Spleen (tissue), 11 donors: ENCODE measurements at regions not wholly inside any gene's neighbourhood (a gene's known extent, or its start where the extent isn't known, plus 50 kb on each side); places are given as distances from the start of the nearest gene placed in this dataset.

Experiments
- DNase-seq: peaks from one replicate; pipeline ENCODE4 v3.0.0-alpha.2; 2020
- H3K27ac ChIP-seq, 8 donors: fragments of 200-600 bp; sonication (generic) in 7 of 8; 1 replicate in 4 of 8; 2 replicates in 4 of 8; pipeline versions ENCODE4 v1.5.0 to v1.8.0; 2016 to 2021; ENCODE audit warnings: inconsistent platforms in 4 of 8, mild to moderate bottlenecking in 4 of 8, moderate library complexity in 1 of 8
- H3K27me3 ChIP-seq, 7 donors: fragments of 200-600 bp; sonication (generic) in 6 of 7; replicated peaks in 1 of 7; 1 replicate in 4 of 7; 2 replicates in 3 of 7; pipeline versions ENCODE4 v1.5.0 to v1.8.0; 2016 to 2021; ENCODE audit warnings: inconsistent platforms in 3 of 7, mild to moderate bottlenecking in 1 of 7
- H3K36me3 ChIP-seq, 6 donors: fragments of 200-600 bp; sonication (generic) in 5 of 6; 1 replicate in 4 of 6; 2 replicates in 2 of 6; pipeline versions ENCODE4 v1.5.0 to v1.8.0; 2016 to 2021; ENCODE audit warnings: inconsistent platforms in 2 of 6
- H3K4me1 ChIP-seq, 6 donors: fragments of 200-600 bp; sonication (generic) in 5 of 6; 1 replicate in 3 of 6; 2 replicates in 3 of 6; pipeline versions ENCODE4 v1.5.0 to v1.8.0; 2016 to 2021; ENCODE audit warnings: inconsistent platforms in 3 of 6
- H3K4me3 ChIP-seq, 8 donors: fragments of 200-600 bp; sonication (generic) in 7 of 8; 1 replicate in 4 of 8; 2 replicates in 4 of 8; pipeline versions ENCODE4 v1.5.0 to v1.8.0; 2016 to 2021; ENCODE audit warnings: inconsistent platforms in 4 of 8, mild to moderate bottlenecking in 4 of 8, moderate library complexity in 2 of 8
- H3K9me3 ChIP-seq, 8 donors: fragments of 200-600 bp; sonication (generic) in 7 of 8; 1 replicate in 4 of 8; 2 replicates in 4 of 8; pipeline versions ENCODE4 v1.5.0 to v1.8.0; 2016 to 2021; ENCODE audit warnings: inconsistent platforms in 4 of 8
- CTCF ChIP-seq, 11 experiments: fragments of 200-600 bp in 7 of 11; fragments of 450-650 bp in 4 of 11; sonication (generic) in 4 of 11; IDR thresholded peaks in 8 of 11; conservative IDR thresholded peaks in 3 of 11; 1 replicate in 7 of 11; 2 replicates in 4 of 11; pipeline versions ENCODE4 v1.4.0 to v1.8.0; 2016 to 2021; ENCODE audit warnings: antibody characterized with exemption in 11 of 11, inconsistent platforms in 4 of 11, mild to moderate bottlenecking in 1 of 11
- POLR2A ChIP-seq, 3 donors: fragments of 450-650 bp; IDR thresholded peaks; one replicate each; pipeline ENCODE4 v1.5.1; 2017; ENCODE audit warnings: antibody characterized with exemption in 3 of 3, mild to moderate bottlenecking in 1 of 3
- POLR2AphosphoS5 ChIP-seq, 3 donors: sonication (generic); formaldehyde crosslinking; IDR thresholded peaks; one replicate each; pipeline ENCODE4 v1.5.1; 2017; ENCODE audit warnings: antibody characterized with exemption in 3 of 3
- WGBS, 5 donors: extraction: QIAGEN DNeasy Blood & Tissue Kit in 3 of 5; methylation state at CpG; one replicate each; pipeline versions ENCODE4 v1.1.5 to v1.1.7; 2013 to 2018; 5-methylcytosine and 5-hydroxymethylcytosine counted together
- intact Hi-C: fragments of 100-400 bp; cut with DNase I; formaldehyde crosslinking; loops from one replicate; pipeline ENCODE4 v1.15.0; 2023; ENCODE audit warnings: low total_unique reads
- donor health status: healthy with polysubstance abuse.
- donor health status: DM: no; HTN: no; CAD: no; lungs with moderate emphysema.
- donor health status: DM: no; HTN: no; CAD: no.
- donor health status: Bipolar disorder and iron deficiency.
- donor health status: healthy.
- donor health status: DM: no; HTN: no; CAD: no.
- donor health status: DM: yes; HTN: yes; CAD: no.

- DNase-seq = no peak
- intact Hi-C loops = no loop called here
Observed at GRCh38 chr10:36254199-36254598, 612.1 kb upstream of the FZD8 start.

GRCh38 chr10:36253731-36254130 is 611.6 kb upstream of the FZD8 start:
- no peaks in the 10 kb centered on the region for H3K27me3 ChIP-seq
- no peaks in the 10 kb centered on the region for H3K9me3 ChIP-seq
- intact Hi-C loops = no loop called here
- no peak overlapping the region for H3K4me3 ChIP-seq
- TF ChIP-seq POLR2AphosphoS5 (IDR thresholded peaks at IDR 0.05) (no peak), CTCF (IDR thresholded peaks at IDR 0.05 in 8 of 11, conservative IDR thresholded peaks at IDR 0.05 in 3 of 11) (no peak), POLR2A (IDR thresholded peaks at IDR 0.05) (no peak)
- 52 to 79% (median 66%) methylated on average over 3 of the region's 3 CpGs for WGBS, 5 donors
- no peaks in the 10 kb centered on the region for H3K36me3 ChIP-seq
- no peak for DNase-seq
- no peaks in the 10 kb centered on the region for H3K4me1 ChIP-seq
- H3K27ac ChIP-seq = no peak overlapping the region

More at GRCh38 chr10:36254199-36254598, 612.1 kb upstream of the FZD8 start:
- H3K27me3 ChIP-seq = no peaks in the 10 kb centered on the region
- WGBS, 5 donors = 40 to 69% (median 54%) methylated on average over 3 of the region's 3 CpGs
- no peak overlapping the region for H3K27ac ChIP-seq
- H3K36me3 ChIP-seq = no peaks in the 10 kb centered on the region
- H3K4me1 ChIP-seq = no peaks in the 10 kb centered on the region
- no peak overlapping the region for H3K4me3 ChIP-seq
- TF ChIP-seq CTCF (IDR thresholded peaks at IDR 0.05 in 8 of 11, conservative IDR thresholded peaks at IDR 0.05 in 3 of 11) (no peak), POLR2A (IDR thresholded peaks at IDR 0.05) (no peak), POLR2AphosphoS5 (IDR thresholded peaks at IDR 0.05) (no peak)
- no peaks in the 10 kb centered on the region for H3K9me3 ChIP-seq

- Histone ChIP-seq H3K4me3 (no peak overlapping the region), H3K27ac (no peak overlapping the region), H3K27me3 (no peaks in the 10 kb centered on the region), H3K4me1 (no peaks in the 10 kb centered on the region), H3K36me3 (no peaks in the 10 kb centered on the region), H3K9me3 (no peaks in the 10 kb centered on the region)
- intact Hi-C loops = no loop called here
- WGBS, 5 donors = 79 to 94% (median 88%) methylated on average over 4 of the region's 4 CpGs
- DNase-seq = no peak
- TF ChIP-seq POLR2AphosphoS5 (IDR thresholded peaks at IDR 0.05) (no peak), CTCF (IDR thresholded peaks at IDR 0.05 in 8 of 11, conservative IDR thresholded peaks at IDR 0.05 in 3 of 11) (no peak), POLR2A (IDR thresholded peaks at IDR 0.05) (no peak)
Observed at GRCh38 chr10:36251068-36251467, 609.0 kb upstream of the FZD8 start.

GRCh38 chr10:36248304-36248981 is 606.3 kb upstream of the FZD8 start:
- no peaks in the 10 kb centered on the region for H3K4me1 ChIP-seq
- intact Hi-C loops = no loop called here
- peaks cover 0 to 7% (median 0%) of the 10 kb centered on the region in 8 donors for H3K9me3 ChIP-seq
- H3K27ac ChIP-seq = no peak overlapping the region
- WGBS, 5 donors = 80 to 90% (median 87%) methylated on average over 5 of the region's 5 CpGs
- no peaks in the 10 kb centered on the region for H3K36me3 ChIP-seq
- H3K27me3 ChIP-seq = no peaks in the 10 kb centered on the region
- TF ChIP-seq POLR2AphosphoS5 (IDR thresholded peaks at IDR 0.05) (no peak), POLR2A (IDR thresholded peaks at IDR 0.05) (no peak), CTCF (IDR thresholded peaks at IDR 0.05 in 8 of 11, conservative IDR thresholded peaks at IDR 0.05 in 3 of 11) (no peak)
- H3K4me3 ChIP-seq = no peak overlapping the region
- no peak for DNase-seq
